Subcutaneous abdominal adipose tissue (tissue), 5 donors: ENCODE measurements at regions not wholly inside any gene's neighbourhood (a gene's known extent, or its start where the extent isn't known, plus 50 kb on each side); places are given as distances from the start of the nearest gene placed in this dataset.

ENCODE experiments used
- H3K27ac ChIP-seq: one replicate; pipeline ENCODE4 v1.7.0; 2013; ENCODE audit warnings: low read depth, mild to moderate bottlenecking, inconsistent platforms, low read length, moderate library complexity
- H3K27me3 ChIP-seq, 5 donors: one replicate each; pipeline ENCODE4 v1.7.0; 2013; ENCODE audit warnings: low read length in 5 of 5, inconsistent platforms in 1 of 5; ENCODE audit not compliant: control insufficient read depth in 5 of 5, insufficient read depth in 4 of 5
- H3K36me3 ChIP-seq, 5 donors: one replicate each; pipeline ENCODE4 v1.7.0; 2013; ENCODE audit warnings: low read length in 5 of 5; ENCODE audit not compliant: control insufficient read depth in 5 of 5, insufficient read depth in 5 of 5
- H3K4me1 ChIP-seq, 5 donors: one replicate each; pipeline ENCODE4 v1.7.0; 2013; ENCODE audit warnings: low read length in 5 of 5, mild to moderate bottlenecking in 3 of 5, moderate library complexity in 1 of 5; ENCODE audit not compliant: control insufficient read depth in 5 of 5, insufficient read depth in 5 of 5
- H3K4me3 ChIP-seq, 5 donors: one replicate each; pipeline ENCODE4 v1.7.0; 2013; ENCODE audit warnings: low read length in 5 of 5, low read depth in 1 of 5
- H3K9ac ChIP-seq, 5 donors: one replicate each; pipeline ENCODE4 v1.7.0; 2013; ENCODE audit warnings: low read length in 5 of 5, mild to moderate bottlenecking in 4 of 5, moderate library complexity in 3 of 5
- H3K9me3 ChIP-seq, 5 donors: one replicate each; pipeline ENCODE4 v1.7.0; 2013; ENCODE audit warnings: low read length in 5 of 5; ENCODE audit not compliant: control insufficient read depth in 5 of 5
- donor health status: healthy.
- donor health status: healthy.
- donor health status: healthy.
- donor health status: healthy.
- donor health status: healthy.

DNA sequence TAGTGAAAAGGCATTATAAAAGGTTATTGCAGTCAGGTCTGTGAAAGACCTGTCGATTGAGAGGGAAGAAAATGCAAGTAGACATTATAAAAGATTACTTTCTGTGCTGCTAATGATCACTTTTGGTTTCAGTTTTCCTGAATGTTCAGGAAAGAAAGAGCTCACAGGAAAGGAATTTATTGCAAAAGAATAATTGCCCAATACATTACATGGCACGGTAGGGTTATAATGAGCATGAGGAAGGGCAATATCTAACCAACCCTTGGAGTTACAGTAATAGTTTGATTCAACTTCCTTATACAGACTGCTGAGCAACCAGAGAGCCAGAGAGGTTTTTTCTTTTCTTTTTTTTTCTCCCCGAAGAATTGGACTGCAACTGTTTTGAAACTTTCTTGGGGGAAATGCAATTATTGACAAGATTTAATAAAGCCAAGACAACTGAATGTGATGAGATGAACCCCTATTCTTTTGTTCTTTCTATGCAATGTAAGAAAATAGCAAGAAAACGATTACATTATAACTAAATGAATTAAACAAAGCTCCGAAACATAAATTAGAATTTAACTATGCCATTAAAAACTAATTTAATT, 247.0 kb downstream of the C4orf33 start:
- H3K4me3 ChIP-seq, result peak overlapping the region; percentile 12 to 57 (median 30)
- no peaks in the 10 kb centered on the region for H3K36me3 ChIP-seq
- no peaks in the 10 kb centered on the region for H3K9me3 ChIP-seq
- H3K27ac ChIP-seq, result peak overlapping the region; percentile 90
- H3K4me1 ChIP-seq, result peaks cover 0 to 14% (median 12%) of the 10 kb centered on the region in 5 donors
- H3K27me3 ChIP-seq, result no peaks in the 10 kb centered on the region
- H3K9ac ChIP-seq, result peak overlapping the region in 3 of 5 donors; percentile 15 to 65 (median 33)

DNA sequence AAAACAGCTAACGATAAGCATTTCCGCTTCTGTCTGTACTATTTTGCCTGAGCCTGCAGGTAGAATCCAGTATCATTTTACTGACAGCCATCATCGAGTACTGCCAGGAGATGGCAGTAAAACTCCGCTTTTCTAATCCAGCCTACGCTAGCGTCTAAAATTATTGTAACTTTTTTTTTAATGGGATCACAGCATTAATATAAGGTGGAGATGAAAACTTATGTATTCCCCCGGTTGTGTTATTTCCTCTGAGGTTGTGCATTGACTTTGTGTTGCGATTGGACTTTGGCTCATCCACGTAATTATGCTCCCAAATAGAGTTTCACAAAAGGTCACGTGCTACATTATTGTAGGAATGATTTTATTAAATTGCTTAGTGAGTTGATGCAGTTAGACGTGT, 248.1 kb downstream of the C4orf33 start:
- H3K4me1 ChIP-seq, result peaks cover 0 to 14% (median 12%) of the 10 kb centered on the region in 5 donors
- H3K9ac ChIP-seq, result no peak overlapping the region
- no peak overlapping the region for H3K27ac ChIP-seq
- no peaks in the 10 kb centered on the region for H3K27me3 ChIP-seq
- no peaks in the 10 kb centered on the region for H3K36me3 ChIP-seq
- H3K9me3 ChIP-seq, result no peaks in the 10 kb centered on the region
- H3K4me3 ChIP-seq, result no peak overlapping the region

GRCh38 chr4:129345609-129346008, 249.7 kb downstream of the C4orf33 start:
- Histone ChIP-seq H3K9me3 (no peaks in the 10 kb centered on the region), H3K27ac (no peak overlapping the region), H3K36me3 (no peaks in the 10 kb centered on the region), H3K9ac (no peak overlapping the region), H3K27me3 (no peaks in the 10 kb centered on the region), H3K4me1 (peaks cover 0 to 14% (median 12%) of the 10 kb centered on the region in 5 donors), H3K4me3 (no peak overlapping the region)

GRCh38 chr4:129346036-129346435, 250.1 kb downstream of the C4orf33 start:
- Histone ChIP-seq H3K9me3 (no peaks in the 10 kb centered on the region), H3K36me3 (no peaks in the 10 kb centered on the region), H3K9ac (no peak overlapping the region), H3K27me3 (no peaks in the 10 kb centered on the region), H3K4me3 (no peak overlapping the region), H3K4me1 (peaks cover 0 to 14% (median 12%) of the 10 kb centered on the region in 5 donors), H3K27ac (no peak overlapping the region)

DNA sequence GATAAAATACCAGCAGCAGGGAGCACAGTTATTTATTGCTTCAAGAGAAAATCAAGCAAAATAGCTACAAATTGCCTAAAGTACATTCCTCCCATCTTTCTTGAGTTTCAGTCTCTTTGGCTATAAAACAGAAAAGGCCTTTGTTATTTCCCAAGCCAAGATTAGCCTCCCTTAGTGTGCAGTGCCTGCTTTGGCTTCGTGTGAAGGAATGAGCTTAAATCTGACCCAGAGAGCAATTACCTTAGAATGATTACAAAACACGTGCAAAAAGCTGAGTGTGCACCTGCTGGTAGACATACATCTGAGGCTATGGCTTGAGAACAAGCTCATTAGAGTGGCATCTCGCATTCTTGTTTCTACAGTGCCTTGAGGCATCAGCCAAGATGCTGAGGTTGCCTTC, 250.8 kb downstream of the C4orf33 start:
- H3K36me3 ChIP-seq, result no peaks in the 10 kb centered on the region
- H3K4me1 ChIP-seq, result peaks cover 0 to 14% (median 12%) of the 10 kb centered on the region in 5 donors
- no peaks in the 10 kb centered on the region for H3K9me3 ChIP-seq
- H3K27ac ChIP-seq, result no peak overlapping the region
- H3K4me3 ChIP-seq, result no peak overlapping the region
- H3K9ac ChIP-seq, result no peak overlapping the region
- H3K27me3 ChIP-seq, result no peaks in the 10 kb centered on the region

DNA sequence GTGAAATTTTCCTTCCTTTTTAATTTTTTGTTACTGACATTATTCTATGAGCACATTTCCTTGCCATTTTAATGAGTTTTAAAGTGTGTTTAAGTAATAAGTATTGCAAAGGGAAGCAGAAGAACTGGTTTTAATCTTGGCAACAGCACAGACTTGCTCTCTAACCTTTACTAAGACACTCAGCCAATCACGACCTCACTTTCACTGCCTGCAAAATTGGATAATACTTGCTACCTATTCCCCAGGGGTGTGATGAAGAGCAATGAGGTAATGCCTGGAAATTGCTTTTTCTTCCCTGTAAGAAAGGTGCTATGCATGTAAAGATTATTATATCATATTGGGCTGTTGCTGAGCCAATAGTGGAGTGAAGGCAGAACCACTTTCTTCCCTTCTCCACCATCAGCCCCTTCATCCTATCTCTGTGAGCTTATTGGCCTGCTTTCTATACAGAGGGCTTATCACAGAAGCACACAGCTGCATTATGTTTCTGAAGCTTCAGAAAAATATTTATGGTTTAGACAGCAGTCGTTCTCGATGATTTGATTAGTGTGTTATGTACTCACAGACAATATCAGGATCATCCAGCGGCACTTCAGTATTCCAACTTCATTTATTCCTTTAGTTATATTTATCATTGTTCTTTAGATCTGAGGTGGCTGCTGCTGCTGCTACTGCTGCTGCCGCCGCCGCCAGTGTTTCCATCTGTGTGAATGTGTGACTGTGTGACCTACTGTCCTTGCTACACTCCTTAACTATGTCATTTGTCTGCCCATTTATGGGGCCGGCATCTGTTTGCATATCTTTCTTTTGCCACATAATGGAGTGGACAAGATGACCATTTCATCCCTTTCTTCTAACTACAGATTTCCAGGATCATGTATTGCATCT, 255.1 kb downstream of the C4orf33 start:
- Histone ChIP-seq H3K36me3 (no peaks in the 10 kb centered on the region), H3K9me3 (no peaks in the 10 kb centered on the region), H3K4me1 (peaks cover 3 to 10% (median 8%) of the 10 kb centered on the region in 5 donors), H3K27me3 (peaks cover 0 to 2% (median 0%) of the 10 kb centered on the region in 5 donors), H3K4me3 (no peak overlapping the region), H3K27ac (no peak overlapping the region), H3K9ac (no peak overlapping the region)

DNA sequence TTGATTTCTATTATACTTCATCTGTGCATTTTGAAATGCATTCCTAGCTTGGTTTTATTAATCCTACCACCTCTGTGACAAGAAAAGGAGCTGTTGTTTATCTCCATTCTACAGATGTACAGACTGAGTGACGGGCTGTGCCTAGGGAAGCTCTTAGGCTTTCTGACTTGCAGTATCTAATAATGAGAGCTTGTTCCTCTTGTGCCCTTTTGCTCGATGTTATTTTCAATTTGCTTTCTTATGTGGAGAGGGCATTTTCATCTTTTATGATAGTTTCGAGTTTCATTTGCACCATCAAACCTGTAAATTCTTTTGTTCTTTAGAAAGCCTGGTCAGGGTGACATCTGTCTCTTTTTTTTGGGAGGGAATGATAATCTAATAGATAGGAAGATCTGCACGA, 256.5 kb downstream of the C4orf33 start:
- H3K9ac ChIP-seq, result no peak overlapping the region
- H3K27ac ChIP-seq, result no peak overlapping the region
- peaks cover 0 to 2% (median 0%) of the 10 kb centered on the region in 5 donors for H3K27me3 ChIP-seq
- no peaks in the 10 kb centered on the region for H3K36me3 ChIP-seq
- peaks cover 3 to 10% (median 8%) of the 10 kb centered on the region in 5 donors for H3K4me1 ChIP-seq
- no peak overlapping the region for H3K4me3 ChIP-seq
- no peaks in the 10 kb centered on the region for H3K9me3 ChIP-seq

DNA sequence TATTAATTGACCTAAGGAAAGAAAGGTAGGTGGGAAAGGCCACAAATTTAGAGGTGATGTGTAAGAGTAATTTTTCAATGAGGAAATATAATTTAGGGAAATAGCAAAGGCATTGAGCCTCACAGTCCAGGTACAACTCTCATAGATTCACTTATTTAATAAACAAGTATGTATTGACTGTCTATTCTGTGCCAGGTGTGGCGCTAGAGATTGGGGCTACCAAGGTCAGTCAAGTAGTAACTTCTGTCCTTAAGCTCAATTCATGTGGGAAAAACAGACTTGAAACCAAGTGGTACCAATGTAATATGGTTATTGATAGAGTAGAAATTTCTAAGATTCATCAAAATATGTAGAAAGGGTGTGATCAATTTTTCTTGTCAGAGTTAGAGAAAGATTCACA, 257.5 kb downstream of the C4orf33 start:
- Histone ChIP-seq H3K27ac (no peak overlapping the region), H3K36me3 (no peaks in the 10 kb centered on the region), H3K27me3 (peaks cover 0 to 2% (median 0%) of the 10 kb centered on the region in 5 donors), H3K4me3 (no peak overlapping the region), H3K9ac (no peak overlapping the region), H3K4me1 (peaks cover 3 to 10% (median 8%) of the 10 kb centered on the region in 5 donors), H3K9me3 (no peaks in the 10 kb centered on the region)

DNA sequence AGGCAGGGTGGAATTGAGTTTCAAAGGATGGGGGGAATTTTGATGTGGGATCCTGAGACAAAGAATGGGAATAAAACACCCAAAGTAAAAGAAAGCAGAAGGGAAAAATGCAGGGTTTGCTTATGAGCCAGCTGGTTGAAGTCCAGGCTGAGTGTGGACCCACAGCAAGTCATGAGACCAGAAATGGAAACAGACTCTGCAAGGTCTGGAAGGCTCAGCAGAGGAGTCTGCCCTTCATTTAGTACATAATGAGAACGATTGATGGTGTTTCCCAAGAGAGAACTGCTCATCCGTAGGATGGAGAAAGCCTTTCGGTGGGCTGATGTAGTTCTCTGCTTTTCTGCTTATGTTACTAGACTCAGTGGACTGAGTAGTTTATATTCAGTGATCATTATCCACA, 259.1 kb downstream of the C4orf33 start:
- H3K9me3 ChIP-seq, result no peaks in the 10 kb centered on the region
- no peaks in the 10 kb centered on the region for H3K36me3 ChIP-seq
- H3K27ac ChIP-seq, result no peak overlapping the region
- H3K27me3 ChIP-seq, result peaks cover 0 to 2% (median 0%) of the 10 kb centered on the region in 5 donors
- H3K9ac ChIP-seq, result no peak overlapping the region
- H3K4me1 ChIP-seq, result peaks cover 3 to 10% (median 10%) of the 10 kb centered on the region in 5 donors
- H3K4me3 ChIP-seq, result no peak overlapping the region

GRCh38 chr4:129355516-129355915, 259.6 kb downstream of the C4orf33 start:
- H3K27me3 ChIP-seq, result peaks cover 0 to 2% (median 0%) of the 10 kb centered on the region in 5 donors
- peaks cover 3 to 10% (median 10%) of the 10 kb centered on the region in 5 donors for H3K4me1 ChIP-seq

More at GRCh38 chr4:129355516-129355915, 259.6 kb downstream of the C4orf33 start:
- Histone ChIP-seq H3K36me3 (no peaks in the 10 kb centered on the region), H3K9ac (no peak overlapping the region), H3K4me3 (no peak overlapping the region), H3K9me3 (no peaks in the 10 kb centered on the region), H3K27ac (no peak overlapping the region)
